Nucleus accumbens (tissue), 56 donors: ENCODE measurements at regions not wholly inside any gene's neighbourhood (a gene's known extent, or its start where the extent isn't known, plus 50 kb on each side); places are given as distances from the start of the nearest gene placed in this dataset.
"Not testable (repeated sequence)": the region's sequence is repeated elsewhere in the genome, so short reads cannot be mapped to it uniquely, and the experiment has no call there.

Source experiments
- DNase-seq, 56 donors: peaks; one replicate each; lab custom pipeline; 2025; lab: John Stamatoyannopoulos, UW

DNA sequence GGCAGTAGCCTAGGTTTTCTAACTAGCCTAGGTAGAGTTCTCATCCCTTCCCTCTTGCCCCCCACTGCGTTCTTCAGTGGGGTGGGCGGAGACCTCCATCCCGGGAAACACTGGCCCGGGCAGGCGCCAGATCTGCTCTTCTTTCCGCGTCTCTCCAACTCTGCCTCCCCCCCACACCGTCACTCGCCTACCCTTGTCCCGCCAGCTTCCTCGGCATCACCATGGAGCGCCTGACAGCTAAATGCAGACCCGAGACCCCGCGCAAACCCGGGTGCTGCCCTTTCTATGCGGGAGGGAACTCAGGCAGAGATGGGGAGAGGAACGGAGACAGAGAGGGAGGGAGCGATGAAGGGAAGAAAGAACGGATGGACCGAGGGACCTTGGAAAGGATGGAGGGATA, 1494.8 kb upstream of the DEFB115 start:
- no peak for DNase-seq

DNA sequence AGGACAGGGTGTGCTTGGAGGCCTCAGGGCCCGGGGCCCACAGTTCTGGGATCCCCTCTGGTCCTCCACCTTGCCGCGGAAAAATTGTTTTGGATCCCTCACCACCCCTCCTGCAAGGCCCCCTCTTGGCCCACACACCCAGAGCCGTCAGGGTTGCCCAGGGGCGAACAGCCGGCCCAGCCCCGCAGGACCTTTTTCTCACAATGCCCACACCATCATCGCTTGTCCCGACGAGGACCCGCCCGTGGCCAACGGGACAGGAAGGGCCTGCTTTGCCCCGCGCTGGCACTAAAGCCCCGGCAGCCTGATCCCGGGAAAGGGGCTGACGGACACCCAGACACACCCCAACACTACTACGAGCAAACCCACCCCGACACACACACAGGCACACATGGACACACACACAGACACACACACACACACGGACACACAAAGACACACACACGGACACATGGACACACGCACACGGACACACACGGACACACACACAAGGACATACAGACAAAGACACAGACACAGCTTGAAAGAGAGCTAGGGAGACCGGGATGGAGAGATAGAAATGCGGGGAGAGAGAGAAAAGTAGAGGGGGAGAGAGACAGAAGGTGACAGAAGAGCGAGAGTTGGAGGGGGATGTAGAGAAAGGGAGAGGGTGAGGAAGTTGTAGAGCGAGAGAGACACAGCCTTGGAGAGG, 1493.5 kb upstream of the DEFB115 start:
- DNase-seq: no peak

DNA sequence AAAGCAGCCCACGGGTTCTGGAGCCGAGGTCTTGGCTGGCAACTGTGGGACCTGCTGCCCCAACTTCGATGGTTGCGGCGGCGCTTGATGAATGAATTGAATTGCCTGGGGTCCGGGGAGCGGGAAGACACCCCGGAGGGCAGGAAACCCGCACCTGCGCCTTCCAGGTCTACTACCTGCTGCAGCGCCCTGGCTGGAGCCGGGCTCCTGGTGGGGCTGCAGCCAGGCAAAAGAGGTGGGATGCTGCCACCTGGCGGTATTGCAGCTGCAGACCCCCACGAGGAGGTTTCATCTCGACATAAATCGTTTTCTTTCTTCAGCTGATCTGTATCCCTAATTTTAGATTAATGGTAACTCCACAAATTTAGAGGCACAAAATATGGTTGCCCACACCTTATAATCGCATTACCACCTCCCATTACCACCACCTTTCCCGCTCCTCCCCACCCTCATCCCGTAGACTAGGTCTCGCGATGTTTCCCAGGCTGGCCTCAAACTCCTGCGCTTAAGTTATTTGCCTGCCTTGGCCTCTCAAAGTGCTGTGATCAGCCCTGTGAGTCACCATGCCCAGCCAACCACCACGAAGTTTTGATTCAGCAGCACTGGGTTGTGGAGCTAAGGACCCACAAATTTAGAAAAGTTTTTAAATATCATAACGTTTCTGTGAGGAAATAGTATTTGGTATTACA, 1492.4 kb upstream of the DEFB115 start:
- not testable (repeated sequence) for DNase-seq

DNA sequence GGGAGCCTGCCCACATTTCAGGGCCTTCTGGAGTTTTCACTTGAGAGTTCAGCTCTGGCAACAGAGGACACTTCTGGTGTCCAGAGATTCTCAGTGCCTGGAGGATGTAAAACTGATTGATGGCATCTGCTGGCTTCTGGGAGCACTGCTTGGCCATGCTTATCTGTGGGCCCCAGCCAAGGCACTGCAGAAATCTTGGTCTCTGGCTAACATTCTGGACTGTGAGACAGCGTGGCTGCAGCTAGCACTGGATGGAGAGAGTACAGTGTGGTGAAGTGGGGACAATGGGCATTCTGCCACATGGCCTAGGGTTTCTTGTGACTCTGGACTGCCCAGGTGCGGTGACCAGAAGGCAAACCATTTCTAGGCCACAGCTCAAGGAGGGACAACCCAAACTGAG, 1479.4 kb upstream of the DEFB115 start:
- DNase-seq: not testable (repeated sequence)

DNA sequence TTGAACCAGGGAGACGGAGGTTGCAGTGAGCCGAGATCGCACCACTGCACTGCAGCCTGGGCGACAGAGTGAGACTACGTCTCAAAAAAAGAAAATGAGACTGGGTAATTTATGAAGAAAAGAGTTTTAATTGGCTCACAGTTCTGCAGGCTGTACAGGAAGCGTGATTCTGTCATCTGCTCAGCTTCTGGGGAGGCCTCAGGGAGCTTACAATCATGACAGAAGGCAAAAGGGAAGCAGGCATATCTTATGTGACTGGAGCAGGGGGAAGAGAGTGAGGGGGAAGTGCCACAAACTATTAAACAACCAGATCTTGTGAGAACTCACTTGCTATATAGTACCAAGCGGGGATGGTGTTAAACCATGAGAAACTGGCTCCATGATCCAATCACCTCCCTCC, 1476.2 kb upstream of the DEFB115 start:
- DNase-seq: not testable (repeated sequence)

DNA sequence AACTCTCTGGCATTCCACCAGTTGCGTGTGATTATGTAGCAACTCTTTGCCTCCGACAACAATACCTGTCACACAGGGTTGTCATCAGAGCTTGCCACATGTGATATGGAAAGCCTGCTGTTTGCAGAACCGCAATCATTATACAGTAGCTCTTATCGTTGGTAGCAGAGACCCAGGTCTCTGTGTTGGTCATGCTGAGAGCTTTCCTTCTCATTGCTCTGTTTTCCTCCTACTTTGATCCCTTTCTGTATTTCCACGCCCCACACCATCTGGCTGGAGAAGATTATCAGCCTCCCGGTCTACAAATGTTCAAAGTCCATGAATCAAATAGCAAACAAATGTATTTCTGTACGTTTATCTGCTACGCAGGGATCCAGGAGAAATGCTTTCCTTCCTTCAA, 1475.6 kb upstream of the DEFB115 start:
- DNase-seq: not testable (repeated sequence)

DNA sequence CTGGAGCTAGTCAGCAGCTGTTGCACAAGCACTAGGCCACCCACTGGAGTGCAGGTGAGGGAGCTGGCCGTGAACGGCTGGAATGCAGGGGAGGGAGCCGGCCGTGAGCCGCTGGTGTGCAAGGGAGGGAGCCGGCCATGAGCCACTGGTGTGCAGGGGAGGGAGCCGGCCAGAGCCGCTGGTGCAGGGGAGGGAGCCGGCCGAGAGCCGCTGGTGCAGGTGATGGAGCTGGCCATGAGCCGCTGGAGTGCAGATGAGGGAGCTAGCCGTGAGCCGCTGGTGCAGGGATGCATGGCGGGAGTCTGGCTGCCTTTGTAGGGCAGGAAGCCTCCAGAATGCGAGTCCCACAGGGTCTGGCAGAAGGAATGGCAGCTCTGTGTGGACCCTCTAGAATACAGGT, 1470.0 kb upstream of the DEFB115 start:
- not testable (repeated sequence) for DNase-seq

DNA sequence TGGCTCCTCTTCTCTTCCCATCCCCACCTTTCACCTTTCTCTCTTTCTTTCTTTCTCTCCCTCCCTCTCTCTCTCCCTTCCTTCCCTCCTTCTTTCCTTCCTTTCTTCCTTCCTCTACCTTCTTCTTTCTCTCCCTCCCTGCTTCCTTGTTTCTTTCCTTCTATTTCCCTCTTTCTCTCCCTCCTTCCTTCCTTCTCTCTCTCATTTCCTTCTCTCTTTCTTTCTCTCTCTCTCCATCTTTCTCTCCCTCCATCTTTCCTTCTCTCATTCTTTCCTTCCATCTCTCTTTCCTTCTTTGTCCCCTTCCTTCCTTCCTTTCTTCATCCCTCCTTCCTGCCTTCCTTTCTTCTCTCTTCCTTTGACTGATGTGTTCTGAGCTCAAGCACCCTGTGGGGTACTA, 1467.0 kb upstream of the DEFB115 start:
- no peak for DNase-seq

DNA sequence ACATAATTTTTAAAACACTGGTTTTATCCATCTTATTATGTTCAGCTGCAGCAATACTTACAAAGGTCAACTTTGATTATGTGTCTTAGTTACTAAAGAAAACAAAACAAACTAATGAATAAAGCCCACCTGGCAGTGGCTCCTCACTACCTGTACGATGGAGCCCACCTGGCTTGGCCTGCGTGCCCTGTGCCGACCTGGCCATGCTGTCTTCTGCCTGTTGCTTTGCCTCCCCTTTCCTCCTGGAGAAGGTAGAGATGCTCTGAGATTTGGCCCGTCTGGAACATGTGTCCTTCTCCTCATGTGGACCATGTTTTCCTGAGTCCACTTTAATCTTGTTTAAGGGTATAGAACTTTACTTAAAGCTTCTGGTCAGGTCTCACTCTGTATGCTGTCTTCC, 1426.0 kb upstream of the DEFB115 start:
- not testable (repeated sequence) for DNase-seq

DNA sequence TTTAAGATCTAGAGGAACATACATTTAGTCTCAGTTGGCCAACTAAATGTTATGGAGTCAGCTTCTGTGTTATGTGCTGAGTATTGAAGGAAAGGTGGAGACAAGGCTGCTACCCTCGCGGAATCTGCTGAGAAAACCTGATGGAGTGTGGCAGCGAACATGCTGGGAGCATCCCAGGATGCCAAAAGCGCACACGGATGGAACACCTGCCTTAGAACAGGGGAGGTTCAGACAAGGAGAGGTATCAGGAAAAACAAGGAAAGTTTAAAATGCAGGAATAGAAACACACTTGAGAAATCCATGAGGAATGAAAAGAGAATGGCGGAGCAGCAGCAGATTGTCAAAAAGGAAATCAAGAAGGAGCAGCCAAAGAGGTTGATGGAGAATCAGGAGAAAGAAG, 1389.5 kb upstream of the DEFB115 start:
- DNase-seq: not testable (repeated sequence)

DNA sequence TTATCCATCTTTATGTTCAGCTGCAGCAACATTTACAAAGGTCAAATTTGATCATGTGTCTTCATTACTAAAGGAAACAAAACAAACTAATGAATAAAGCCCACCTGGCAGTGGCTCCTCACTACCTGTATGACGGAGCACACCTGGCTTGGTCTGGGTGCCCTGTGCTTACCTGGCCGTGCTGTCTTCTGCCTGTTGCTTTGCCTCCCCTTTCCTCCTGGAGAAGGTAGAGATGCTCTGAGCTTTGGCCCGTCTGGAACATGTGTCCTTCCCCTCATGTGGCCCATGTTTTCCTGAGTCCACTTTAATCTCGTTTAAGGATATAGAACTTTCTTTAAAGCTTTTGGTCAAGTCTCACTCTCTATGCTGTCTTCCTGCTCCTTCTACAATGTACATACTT, 1388.8 kb upstream of the DEFB115 start:
- not testable (repeated sequence) for DNase-seq

DNA sequence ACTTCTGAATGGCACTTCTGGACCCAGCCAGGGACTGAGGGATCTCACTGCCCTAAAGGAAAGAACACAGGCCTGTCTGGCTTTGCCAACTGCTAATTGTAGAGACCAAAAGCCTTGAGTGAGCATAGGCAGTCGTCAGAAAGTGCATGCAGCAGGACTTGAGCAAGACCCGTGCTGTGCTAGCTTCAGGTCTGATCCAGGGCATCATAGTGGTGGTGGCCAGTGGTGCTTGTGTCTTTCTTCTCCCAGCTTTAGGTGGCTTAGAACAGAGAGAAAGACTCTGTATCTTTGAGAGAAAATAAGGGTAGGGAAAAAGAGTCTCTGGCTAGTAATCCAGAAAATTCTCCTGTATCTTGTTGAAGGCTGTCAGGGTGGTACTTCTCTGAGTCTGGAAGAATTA, 1385.6 kb upstream of the DEFB115 start:
- DNase-seq: not testable (repeated sequence)

DNA sequence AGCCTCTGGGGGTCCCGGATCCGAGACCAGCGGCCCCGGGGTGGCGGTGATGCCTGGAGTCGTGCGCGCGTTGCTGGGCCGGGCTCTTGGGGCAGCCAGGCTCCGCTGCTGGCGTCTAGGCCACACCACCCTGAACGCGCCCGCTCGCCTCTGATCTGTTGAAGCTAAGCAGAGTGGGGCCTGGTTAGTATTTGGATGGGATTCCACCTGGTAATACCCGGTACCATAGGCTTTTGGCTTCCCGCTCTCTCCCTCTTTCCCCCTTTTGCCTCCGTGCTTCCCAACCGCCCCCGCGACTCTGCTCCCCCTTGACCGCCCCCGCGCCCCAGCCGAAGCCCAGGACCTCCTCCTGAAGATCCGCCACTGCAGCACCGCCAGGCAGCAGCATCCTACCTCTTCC, 1383.5 kb upstream of the DEFB115 start:
- peak in 6 of 56 donors; percentile 14 to 35 (median 28) for DNase-seq

DNA sequence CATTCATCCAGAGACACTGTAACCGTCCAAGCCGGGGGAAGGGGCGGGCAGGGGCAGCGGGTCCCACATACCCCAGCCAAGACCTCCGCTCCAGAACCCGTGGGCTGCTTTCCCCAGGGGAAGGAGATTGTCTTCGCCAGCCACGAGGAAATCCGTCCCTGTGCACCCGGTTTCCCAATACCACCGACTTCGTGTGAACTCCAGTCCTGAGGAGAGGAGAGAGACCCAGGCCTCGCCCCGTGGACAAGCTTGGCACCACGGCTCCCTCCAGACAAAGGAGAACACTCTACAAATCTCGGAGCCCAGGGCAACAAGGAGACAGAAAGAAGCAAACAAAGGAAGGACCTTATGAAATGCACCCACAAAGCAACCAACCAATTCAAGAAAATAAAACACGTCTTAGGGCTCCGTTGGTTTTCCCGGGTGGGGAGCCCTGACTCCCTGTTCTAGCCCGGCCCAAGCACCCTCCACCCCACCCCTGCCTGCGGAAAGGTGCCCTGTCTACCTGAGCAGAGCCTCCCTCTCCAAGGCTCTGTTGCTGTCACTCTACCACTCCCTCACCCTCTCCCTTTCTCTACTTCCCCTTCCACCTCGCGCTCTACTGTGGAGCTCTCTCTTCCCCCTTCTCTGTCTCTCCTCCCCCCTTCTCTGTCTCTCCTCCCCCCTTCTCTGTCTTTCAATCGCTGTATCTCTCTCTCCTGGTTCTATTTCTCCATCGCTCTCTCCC, 1382.8 kb upstream of the DEFB115 start:
- no peak for DNase-seq

DNA sequence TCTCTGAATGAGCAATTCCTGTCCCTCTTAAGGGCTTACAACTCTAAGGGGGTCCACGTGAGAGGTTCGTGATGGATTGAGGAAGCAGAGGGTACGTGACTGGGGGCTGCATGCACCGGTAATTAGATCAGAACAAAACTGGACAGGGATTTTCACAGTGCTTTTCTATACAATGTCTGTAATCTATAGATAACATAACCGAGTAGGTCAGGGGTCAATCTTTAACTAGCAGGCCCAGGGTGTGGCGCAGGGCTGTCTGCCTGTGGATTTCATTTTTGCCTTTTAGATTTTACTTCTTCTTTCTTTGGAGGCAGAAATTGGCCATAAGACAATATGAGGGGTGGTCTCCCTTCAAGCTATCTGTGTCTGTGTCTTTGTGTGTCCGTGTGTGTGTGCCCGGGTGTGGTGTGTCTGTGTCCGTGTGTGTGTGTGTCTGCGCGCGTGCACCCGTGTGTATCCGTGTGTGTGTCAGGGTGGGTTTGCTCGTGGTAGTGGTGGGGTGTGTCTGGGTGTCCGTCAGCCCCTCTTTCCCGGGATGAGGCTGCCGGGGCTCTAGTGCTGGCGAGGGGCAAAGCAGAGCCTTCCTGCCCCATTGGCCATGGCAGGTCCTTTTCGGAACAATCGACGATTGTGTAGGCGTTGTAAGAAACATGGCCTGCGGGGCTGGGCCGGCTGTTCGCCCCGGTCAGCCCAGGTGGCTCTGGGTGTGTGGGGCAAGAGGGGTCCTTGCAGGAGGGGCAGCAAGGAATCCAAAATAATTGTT, 1382.0 kb upstream of the DEFB115 start:
- not testable (repeated sequence) for DNase-seq

DNA sequence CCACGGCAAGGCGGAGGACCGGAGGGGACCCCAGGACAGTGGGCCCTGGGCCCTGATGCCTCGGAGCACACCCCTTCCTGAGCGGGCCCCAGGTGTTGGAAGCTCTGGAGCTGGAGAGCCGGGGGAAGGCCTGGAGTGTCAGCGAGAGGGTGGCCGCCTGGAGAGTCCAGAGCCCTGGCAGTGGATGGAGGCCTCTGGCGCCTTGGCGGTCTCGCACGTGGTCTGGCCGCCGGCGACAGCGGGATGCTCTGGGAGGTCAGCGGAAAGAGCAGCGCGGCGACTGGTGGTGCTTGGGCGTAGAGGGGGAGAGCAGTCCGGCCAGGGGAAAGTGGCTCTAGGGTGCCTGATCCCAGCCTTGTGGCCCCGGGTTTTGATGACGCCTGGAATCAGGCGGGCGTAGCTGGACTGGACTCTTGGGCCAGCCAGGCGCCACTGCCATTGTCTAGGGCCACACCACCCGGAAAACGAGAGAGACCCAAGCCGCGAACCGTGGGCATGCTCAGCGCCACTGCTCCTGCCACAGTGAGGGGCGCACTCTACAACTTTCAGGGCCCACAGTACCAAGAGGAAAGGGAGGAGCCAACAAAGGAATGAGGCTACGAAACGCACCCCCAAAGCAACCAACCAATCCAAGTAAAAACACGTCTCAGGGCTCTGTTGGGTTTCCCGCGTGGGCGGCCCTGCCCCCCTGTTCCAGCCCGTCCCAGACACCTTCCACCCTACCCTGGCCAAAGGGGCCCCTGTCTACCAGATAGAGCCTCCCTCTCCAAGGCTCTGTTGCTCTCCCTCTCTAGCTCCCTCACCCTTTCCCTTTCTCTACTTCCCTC, 1381.2 kb upstream of the DEFB115 start:
- DNase-seq: not testable (repeated sequence)

DNA sequence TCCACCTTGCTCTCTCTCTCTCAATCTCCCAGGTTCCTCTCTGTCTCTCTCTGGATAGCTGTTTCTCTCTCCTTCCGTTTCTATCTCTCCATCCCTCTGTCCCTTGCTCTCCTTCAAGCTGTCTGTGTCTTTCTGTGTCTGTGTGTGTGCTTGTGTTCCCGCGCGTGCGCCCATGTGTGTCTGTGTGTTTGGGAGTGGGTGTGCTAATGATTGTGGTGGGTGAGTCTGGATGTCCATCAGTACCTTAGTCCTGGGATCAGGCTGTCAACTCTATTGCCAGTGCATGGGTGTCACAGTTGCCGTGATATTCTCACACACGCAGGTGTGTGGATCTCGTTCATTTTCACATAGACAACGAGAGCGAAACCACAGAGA, 1380.6 kb upstream of the DEFB115 start:
- no peak for DNase-seq

DNA sequence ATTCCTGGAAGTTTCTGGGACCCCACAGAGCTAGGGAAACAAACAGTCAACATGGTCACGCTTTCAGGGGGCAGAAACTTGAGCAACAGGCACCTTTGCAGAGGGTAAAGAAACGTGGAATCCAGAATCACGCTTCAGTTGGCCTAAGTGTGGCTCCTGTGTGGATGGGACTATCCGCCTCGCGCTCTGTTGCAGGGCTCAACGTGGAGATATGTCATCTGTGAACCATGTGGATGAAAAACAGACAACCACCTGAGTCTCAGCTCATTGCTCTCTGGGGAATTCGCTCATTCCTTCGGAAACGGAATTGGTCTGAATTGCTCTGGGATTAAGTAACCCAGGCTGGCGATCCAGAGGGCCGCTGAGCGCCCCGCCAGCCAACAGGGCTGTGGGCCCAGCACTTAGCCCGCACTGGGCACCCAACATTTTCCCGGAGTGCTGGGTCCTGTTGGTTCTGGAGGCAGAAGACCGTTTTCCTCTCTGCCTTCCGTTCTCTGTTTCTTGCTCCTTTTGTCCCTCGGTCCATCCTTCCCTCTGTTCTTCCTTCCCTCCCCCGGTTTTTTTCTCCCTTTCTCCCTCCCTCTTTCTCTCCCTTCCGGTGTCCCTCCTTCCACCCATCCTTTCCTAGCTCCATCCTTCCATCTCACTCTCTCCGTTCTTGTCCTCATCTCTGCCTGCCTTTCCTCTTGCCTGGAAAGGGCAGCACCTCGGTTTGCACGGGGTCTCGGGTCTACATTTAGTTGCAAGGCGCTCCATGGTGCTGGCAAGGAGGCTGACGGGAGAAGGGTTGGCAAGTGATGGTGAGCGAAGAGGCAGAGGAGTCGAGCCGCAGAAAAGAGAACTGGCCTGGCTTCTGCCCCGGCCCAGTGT, 1379.8 kb upstream of the DEFB115 start:
- not testable (repeated sequence) for DNase-seq

DNA sequence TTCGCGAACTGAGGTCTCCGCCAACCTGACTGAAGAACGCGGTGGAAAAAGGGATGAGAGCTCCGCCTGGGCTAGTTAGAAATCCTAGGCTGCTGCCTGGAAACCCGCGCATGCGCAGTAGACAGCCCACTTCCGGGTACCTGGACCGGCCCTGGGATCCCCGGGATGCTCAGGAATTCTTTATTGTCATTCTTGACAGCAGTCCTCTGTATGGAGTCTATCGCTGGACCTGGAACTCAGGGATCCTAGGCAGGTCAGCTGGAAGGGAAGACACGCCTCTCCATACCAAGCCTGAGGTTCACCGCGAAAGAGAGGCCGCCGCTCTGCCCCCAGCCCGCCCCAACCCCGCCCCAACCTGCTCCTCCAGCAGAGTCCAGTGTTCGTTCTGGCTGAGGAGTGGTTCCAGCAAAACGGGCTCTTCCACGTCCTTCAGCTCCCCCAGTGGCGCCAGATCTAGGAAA, 1379.2 kb upstream of the DEFB115 start:
- peak in 1 of 56 donors; percentile 43 for DNase-seq
